Ovary (tissue), 3 donors: ENCODE measurements at regions not wholly inside any gene's neighbourhood (a gene's known extent, or its start where the extent isn't known, plus 50 kb on each side); places are given as distances from the start of the nearest gene placed in this dataset.

Experiments used
- EP300 ChIP-seq: sonication (generic); formaldehyde crosslinking; IDR thresholded peaks from one replicate; pipeline ENCODE4 v1.6.1; 2017; ENCODE audit warnings: antibody characterized with exemption
- POLR2A ChIP-seq: fragments of 450-650 bp; IDR thresholded peaks from one replicate; pipeline ENCODE4 v1.6.1; 2017; ENCODE audit warnings: antibody characterized with exemption, mild to moderate bottlenecking, moderate library complexity
- TF ChIP-seq, protein P1 (sequence below), 3 donors: fragments of 450-650 bp in 2 of 3; fragments of 200-600 bp in 1 of 3; IDR thresholded peaks; one replicate each; pipeline versions ENCODE4 v1.5.1 to v1.8.0; 2016 to 2022; ENCODE audit warnings: antibody characterized with exemption in 3 of 3, mild to moderate bottlenecking in 1 of 3
- donor health status: DM: no; HTN: no; CAD: no.

DNA sequence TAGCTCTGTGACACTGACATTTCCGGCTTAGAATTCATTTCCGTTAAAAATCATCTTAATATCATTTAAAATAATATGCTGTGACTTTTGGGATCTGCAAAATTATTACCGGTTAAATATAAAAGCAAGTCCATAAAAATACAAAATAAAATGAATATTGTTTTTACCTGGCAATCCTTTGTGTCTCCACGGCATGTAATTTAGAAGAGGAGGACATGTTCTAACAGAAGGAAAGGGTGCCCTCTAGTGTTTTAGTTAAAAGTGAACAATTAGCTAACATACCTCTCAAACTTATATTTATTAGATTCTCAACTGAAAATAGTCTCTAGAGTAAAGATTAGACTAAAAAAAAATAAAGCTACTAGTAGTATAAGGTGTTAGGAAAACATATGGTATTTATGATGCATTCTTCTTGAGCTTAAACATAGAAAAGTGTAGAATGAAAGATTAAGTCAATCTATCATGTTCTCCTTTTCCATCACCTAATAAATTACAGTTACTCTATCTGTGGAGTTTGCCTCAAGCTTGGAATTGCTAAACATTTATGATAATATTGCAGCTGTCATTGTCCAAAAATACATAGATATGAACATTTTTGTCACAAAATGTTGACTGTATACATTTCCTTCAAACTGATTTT, 676.7 kb upstream of the SPRY2 start:
- TF ChIP-seq, protein P1, sequence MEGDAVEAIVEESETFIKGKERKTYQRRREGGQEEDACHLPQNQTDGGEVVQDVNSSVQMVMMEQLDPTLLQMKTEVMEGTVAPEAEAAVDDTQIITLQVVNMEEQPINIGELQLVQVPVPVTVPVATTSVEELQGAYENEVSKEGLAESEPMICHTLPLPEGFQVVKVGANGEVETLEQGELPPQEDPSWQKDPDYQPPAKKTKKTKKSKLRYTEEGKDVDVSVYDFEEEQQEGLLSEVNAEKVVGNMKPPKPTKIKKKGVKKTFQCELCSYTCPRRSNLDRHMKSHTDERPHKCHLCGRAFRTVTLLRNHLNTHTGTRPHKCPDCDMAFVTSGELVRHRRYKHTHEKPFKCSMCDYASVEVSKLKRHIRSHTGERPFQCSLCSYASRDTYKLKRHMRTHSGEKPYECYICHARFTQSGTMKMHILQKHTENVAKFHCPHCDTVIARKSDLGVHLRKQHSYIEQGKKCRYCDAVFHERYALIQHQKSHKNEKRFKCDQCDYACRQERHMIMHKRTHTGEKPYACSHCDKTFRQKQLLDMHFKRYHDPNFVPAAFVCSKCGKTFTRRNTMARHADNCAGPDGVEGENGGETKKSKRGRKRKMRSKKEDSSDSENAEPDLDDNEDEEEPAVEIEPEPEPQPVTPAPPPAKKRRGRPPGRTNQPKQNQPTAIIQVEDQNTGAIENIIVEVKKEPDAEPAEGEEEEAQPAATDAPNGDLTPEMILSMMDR (IDR thresholded peaks at IDR 0.05): no peak
- TF ChIP-seq EP300 (no peak), POLR2A (no peak)
